ENCODE measurements at regions not wholly inside any gene's neighbourhood (a gene's known extent, or its start where the extent isn't known, plus 50 kb on each side); places are given as distances from the start of the nearest gene placed in this dataset.

DNA sequence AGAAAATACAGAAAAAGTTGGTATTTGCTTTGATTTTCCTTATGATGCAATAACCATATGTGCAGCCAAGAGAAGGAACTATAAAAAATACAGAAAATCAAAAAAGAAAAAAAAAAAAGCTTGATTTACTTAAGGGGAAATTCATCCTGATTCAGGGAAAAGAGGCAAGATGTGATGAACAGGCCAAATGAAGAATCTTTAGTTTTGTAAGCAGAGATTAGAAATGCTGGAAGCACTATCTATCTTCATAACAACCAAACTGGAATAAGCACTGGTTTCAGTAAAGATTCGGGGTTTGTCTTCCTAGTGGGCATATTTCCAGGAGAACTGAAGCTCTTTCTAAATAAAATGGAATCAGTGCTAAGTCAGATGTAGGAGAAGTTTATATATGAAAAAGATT lies 82.9 kb upstream of the KCNIP4 start:
- Histone ChIP-seq H3K9me3 (no peaks in the 10 kb centered on the region), H3K4me3 (no peak overlapping the region), H3K36me3 (no peaks in the 10 kb centered on the region), H3K27me3 (no peaks in the 10 kb centered on the region), H3K27ac (no peak overlapping the region), H3K4me1 (no peaks in the 10 kb centered on the region)
- intact Hi-C loops (cut with DNase I) = no loop called here
- no peak for ATAC-seq
- WGBS (ENCODE audit: insufficient coverage, low coverage, low lambda C conversion rate, missing lambda C conversion rate) = 50% methylated on average over 1 of the region's 1 CpG
- DNase-seq = no peak
- no peak for TF ChIP-seq POLR2A (IDR thresholded peaks at IDR 0.05)
- TF ChIP-seq, protein P1, sequence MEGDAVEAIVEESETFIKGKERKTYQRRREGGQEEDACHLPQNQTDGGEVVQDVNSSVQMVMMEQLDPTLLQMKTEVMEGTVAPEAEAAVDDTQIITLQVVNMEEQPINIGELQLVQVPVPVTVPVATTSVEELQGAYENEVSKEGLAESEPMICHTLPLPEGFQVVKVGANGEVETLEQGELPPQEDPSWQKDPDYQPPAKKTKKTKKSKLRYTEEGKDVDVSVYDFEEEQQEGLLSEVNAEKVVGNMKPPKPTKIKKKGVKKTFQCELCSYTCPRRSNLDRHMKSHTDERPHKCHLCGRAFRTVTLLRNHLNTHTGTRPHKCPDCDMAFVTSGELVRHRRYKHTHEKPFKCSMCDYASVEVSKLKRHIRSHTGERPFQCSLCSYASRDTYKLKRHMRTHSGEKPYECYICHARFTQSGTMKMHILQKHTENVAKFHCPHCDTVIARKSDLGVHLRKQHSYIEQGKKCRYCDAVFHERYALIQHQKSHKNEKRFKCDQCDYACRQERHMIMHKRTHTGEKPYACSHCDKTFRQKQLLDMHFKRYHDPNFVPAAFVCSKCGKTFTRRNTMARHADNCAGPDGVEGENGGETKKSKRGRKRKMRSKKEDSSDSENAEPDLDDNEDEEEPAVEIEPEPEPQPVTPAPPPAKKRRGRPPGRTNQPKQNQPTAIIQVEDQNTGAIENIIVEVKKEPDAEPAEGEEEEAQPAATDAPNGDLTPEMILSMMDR (IDR thresholded peaks at IDR 0.05) = no peak

DNA sequence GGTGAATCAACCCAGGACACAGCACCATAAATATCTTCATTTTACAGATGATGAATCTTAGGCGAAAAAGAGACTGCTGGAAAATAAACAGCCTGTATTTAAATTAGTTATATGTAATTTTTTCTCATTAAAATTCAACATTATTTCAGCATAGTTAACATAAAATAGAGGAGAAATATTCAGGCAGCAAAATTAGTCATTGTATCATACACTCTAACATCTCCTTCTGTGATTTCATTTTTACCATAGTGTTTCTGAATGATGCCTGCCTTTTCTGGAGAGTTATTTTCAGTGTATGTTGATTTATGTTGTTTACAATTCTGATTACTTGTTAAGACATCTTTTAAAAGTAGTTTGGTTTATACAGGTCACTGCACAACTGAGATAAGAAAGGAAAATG lies 82.3 kb upstream of the KCNIP4 start:
- intact Hi-C loops (cut with DNase I) = no loop called here
- 24% methylated on average over 1 of the region's 1 CpG for WGBS (ENCODE audit: insufficient coverage, low coverage, low lambda C conversion rate, missing lambda C conversion rate)
- no peak for ATAC-seq

DNA sequence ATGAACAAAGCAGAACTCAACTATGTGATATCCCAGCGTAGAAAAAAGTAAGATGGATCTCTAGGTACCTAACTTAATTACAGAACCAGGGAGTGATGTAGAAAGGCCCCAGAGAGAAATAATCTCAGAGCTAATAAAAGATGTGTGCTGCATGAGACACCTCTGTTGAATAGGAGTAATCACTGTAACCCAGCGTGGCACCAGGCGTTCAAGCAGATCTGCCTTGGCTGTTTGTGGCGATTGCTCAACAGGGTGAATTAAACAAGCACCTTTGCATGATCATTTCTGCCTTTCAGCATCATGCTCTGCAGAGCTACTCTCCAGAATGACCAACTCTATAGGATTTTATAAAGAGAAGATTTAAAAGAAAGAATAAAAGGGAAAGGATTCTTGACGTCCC lies 81.7 kb upstream of the KCNIP4 start:
- TF ChIP-seq, protein P1 (IDR thresholded peaks at IDR 0.05) = no peak
- TF ChIP-seq POLR2A (IDR thresholded peaks at IDR 0.05) = no peak
- DNase-seq (no peak), ATAC-seq (no peak)
- Histone ChIP-seq H3K9me3 (no peaks in the 10 kb centered on the region), H3K27ac (no peak overlapping the region), H3K4me3 (no peak overlapping the region), H3K4me1 (no peaks in the 10 kb centered on the region), H3K27me3 (no peaks in the 10 kb centered on the region), H3K36me3 (no peaks in the 10 kb centered on the region)
- WGBS (ENCODE audit: insufficient coverage, low coverage, low lambda C conversion rate, missing lambda C conversion rate) = 45% methylated on average over 5 of the region's 5 CpGs
- intact Hi-C loops (cut with DNase I) = no loop called here

More for the DNA sequence above, 82.3 kb upstream of the KCNIP4 start:
- Histone ChIP-seq H3K27ac (no peak overlapping the region), H3K27me3 (no peaks in the 10 kb centered on the region), H3K36me3 (no peaks in the 10 kb centered on the region), H3K4me3 (no peak overlapping the region), H3K4me1 (no peaks in the 10 kb centered on the region), H3K9me3 (no peaks in the 10 kb centered on the region)
- TF ChIP-seq POLR2A (IDR thresholded peaks at IDR 0.05) = no peak
- TF ChIP-seq, protein P1 (IDR thresholded peaks at IDR 0.05) = no peak
- DNase-seq = no peak

DNA sequence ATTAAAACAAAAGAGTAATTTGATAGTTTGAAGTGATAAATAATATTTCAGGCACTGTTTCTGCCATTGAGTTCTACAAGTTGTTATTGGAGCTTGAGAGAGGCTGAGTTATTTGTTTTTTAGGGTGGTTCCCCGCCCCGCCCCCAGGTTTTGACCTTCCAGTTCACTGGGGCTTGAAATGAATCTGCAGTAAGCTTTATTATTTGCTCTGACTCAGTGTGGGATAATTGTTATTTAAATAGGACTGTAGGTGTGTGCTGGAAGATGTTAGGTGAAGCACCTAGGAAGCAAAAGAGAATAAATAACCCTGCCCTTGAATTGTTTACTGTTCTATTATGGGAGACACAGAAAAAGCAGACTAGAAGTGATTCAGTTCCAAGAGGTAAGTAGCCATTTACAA lies 81.2 kb upstream of the KCNIP4 start:
- 38% methylated on average over 2 of the region's 2 CpGs for WGBS (ENCODE audit: insufficient coverage, low coverage, low lambda C conversion rate, missing lambda C conversion rate)
- H3K9me3 ChIP-seq = no peaks in the 10 kb centered on the region
- H3K27ac ChIP-seq = no peak overlapping the region
- DNase-seq = no peak
- ATAC-seq = no peak
- H3K36me3 ChIP-seq = no peaks in the 10 kb centered on the region
- intact Hi-C loops (cut with DNase I) = no loop called here
- H3K4me1 ChIP-seq = no peaks in the 10 kb centered on the region
- H3K4me3 ChIP-seq = no peak overlapping the region
- no peaks in the 10 kb centered on the region for H3K27me3 ChIP-seq
- TF ChIP-seq POLR2A (IDR thresholded peaks at IDR 0.05) = no peak
- TF ChIP-seq, protein P1 (IDR thresholded peaks at IDR 0.05) = no peak

DNA sequence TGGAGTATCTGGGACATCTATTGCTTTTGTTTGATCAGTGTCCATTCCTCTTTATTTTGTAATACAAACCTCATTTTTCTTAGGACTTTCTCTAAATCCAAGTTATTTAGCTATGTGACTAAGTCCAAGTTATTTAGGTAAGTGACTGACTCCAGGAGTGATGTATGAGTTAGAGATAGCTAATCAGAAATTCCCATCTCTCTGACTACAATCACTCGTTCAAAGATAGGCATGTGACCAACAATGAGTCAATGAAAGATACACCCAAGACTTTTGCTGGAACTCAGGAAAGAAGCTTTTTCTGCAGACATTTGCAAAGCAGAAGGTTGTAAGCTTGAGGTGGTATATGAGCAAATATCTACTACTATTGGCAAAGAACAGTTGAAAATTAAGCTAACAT lies 72.5 kb upstream of the KCNIP4 start:
- Histone ChIP-seq H3K27me3 (no peaks in the 10 kb centered on the region), H3K36me3 (no peaks in the 10 kb centered on the region), H3K4me1 (no peaks in the 10 kb centered on the region), H3K4me3 (no peak overlapping the region), H3K9me3 (no peaks in the 10 kb centered on the region), H3K27ac (no peak overlapping the region)
- WGBS (ENCODE audit: insufficient coverage, low coverage, low lambda C conversion rate, missing lambda C conversion rate) = 22% methylated on average over 1 of the region's 1 CpG
- TF ChIP-seq, protein P1 (IDR thresholded peaks at IDR 0.05) = no peak
- TF ChIP-seq POLR2A (IDR thresholded peaks at IDR 0.05) = no peak
- no peak for DNase-seq
- intact Hi-C loops (cut with DNase I) = no loop called here
- no peak for ATAC-seq
